HG02970 (cell line): ENCODE measurements at regions not wholly inside any gene's neighbourhood (a gene's known extent, or its start where the extent isn't known, plus 50 kb on each side); places are given as distances from the start of the nearest gene placed in this dataset.
"Not testable (repeated sequence)": the region's sequence is repeated elsewhere in the genome, so short reads cannot be mapped to it uniquely, and the experiment has no call there.

ENCODE experiments used
- ATAC-seq: cut with Tn5 transposase; IDR thresholded peaks from one replicate; pipeline ENCODE4 v1.9.1; 2021; ENCODE audit warnings: mild to moderate bottlenecking, moderate library complexity, moderate number of reproducible peaks; ENCODE audit not compliant: unreplicated experiment, low FRiP score

DNA sequence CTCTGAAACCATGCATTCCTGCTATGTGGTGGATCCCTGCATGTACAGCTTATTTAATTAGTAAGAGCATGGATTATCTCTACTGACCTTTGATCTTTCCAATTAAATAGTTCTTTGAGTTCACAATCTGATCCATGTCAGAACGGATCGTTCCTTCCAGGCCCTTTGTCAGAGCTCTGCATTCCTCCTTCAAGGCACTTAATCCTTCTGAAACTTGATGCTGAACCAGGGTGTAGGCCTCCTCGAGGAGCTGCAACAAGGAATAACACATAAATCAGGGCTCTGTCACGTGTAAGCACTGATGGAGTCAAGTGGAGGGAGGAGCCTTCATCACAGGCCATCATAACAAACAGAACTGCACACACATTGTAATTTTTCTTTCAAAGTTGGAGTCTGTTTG, 68.4 kb upstream of the EDEM3 start:
- no peak for ATAC-seq

DNA sequence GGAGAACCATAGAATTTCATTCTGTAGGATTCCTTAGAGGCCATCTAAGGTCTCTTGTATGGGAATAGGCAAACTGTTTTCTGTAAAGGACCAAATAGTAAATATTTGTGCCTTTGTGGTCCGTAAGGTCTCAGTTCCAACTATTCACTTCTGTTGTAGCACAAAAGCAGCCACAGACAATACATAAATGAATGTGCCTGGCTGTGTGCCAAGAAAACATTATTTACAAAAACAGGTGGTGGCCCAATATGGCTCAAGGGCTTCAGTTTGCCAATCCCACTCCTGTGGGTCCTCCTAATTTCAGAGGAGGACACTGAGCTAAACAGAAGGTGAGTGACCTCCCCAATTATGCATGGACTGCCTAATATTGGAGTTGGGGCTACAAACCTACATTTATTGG, 67.6 kb upstream of the EDEM3 start:
- ATAC-seq = no peak

DNA sequence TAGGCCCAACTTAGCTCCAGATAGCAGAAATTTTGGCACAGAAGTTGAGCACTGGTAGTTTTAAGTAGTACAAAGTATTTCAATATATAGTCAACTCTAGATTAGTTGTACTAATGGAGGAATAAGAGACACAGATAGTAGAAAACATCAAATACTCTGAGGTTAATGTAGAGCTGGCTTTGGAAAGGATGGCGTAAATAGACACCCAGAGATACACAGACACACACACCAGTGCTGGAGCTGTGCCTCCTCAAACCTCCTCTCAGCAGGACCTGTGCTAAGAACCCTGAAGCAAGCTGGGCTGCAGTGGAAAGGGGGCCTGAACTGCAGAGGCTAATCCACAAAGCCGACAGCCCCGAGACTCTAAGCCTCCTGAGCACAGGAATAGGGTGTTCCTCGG, 67.0 kb upstream of the EDEM3 start:
- no peak for ATAC-seq

DNA sequence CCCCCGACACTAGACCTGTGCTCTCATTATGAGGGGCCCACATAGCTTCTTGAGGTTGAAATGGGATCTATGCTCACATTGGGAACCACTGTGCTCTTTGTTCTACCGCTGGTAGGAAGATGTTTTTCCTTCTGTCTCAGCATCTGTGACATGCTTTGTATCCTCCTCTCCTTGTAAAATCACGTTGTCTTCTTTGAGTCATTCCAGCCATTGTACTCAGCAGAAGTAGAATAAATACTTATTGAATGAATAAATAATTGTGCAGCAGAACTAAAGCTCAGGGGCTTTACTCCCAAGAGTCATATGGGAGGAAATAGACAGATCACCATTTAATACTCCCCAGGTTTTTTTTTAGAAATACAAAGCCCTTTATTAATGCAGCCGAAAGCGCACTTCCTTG, 66.3 kb upstream of the EDEM3 start:
- no peak for ATAC-seq

DNA sequence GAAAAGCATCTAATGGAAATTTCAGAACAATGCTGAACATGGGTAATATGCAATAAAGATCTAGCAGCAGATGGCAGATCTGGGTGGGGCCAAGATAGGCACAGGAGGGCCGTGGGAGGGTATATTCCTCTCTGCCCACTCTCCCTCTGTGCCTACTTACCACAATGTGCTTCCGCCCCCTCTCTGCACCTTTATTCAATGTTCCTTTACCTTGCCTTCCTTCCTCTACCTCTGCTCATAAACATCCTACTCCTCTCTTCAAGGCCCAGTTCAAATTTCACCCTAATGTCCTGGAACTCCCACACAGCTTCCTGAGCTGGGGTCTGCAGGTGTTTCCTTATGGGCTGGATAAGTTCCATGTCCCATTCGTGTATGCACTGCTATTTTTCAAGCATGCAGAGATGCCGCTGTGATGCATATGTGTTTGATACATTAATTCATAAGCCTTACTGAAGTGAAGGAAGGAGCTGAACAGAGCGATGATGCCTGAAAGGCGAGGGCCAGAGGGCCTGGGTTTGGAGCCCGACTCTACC, 65.6 kb upstream of the EDEM3 start:
- no peak for ATAC-seq

DNA sequence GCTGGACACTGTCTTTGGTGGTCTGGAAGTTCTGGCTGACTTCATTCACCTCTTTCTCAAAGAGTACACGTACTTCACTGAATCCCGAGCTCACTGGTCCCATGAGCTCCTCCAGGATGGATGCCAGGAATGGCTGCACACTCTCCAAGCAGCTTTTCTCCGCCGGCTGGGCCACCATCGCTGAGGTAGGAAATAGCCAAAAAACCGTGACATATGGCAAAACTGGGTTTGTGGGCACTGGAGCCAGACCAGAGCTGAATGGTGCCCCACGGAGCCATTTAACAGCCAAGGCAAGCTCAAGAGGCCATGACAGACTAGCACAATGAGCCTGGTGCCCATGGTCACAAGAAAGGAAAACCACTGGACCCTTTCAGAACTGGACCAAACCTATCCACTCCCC, 64.0 kb upstream of the EDEM3 start:
- no peak for ATAC-seq

DNA sequence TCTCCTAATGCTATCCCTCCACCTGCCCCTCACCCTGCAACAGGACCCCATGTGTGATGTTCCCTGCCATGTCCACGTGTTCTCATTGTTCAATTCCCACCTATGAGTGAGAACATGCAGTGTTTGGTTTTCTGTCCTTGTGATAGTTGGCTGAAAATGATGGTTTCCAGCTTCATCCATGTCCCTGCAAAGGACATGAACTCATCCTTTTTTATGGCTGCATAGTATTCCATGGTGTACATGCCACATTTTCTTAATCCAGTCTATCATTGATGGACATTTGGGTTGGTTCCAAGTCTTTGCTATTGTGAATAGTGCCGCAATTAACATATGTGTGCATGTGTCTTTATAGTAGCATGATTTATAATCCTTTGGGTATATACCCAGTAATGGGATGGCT, 62.3 kb upstream of the EDEM3 start:
- ATAC-seq = not testable (repeated sequence)

DNA sequence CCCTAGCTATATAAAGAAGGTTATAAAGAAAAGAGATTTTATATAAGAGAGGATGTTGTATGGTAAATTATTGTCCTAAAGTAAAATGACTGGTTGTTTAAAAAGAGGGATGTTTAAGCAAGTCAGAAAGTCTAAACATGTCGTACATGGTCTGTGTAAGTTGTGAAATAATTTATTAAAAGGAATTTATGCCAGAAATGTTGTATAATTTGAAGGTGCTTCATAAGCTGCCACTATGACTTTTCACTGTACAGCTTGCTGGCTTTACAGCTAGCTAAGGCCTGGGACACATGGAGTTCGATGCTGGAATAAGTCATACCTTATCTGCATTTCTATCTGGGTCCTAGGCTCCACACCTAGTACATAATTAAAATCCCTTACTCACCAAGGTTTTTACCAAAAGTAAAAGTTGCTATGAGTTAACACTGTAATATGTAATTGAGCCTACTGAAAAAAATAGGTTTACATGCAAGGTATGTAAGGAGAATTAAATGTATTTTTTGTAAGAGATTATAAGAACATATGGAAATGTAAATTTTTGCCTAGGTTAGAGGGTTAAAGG, 59.0 kb upstream of the EDEM3 start:
- ATAC-seq = no peak

DNA sequence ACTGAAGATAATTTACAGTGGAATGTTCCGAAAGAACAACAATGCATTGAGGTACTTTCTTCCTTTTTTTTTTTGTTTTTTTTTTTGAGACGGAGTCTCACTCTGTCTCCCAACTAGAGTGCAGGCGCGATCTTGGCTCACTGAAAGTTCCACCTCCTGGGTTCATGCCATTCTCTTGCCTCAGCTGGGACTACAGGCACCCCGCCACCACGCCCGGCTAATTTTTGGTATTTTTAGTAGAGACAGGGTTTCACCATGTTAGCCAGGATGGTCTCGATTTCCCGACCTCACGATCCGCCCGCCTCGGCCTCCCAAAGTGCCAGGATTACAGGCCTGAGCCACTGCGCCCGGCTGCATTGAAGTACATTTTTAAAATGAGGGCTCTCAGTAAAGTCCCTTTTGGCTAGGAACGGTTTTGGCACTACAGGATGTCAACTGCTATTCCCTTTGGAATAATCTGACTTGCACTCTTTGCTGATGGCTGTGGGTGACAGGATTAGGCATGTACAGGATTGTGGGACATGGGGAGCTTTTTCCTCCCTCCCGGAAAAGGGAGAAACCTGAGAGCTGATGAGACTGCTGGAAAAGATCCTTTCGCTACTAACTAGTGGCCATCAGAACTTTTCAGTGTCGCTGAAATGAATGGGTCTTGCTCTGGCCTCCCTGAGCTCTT, 56.9 kb upstream of the EDEM3 start:
- no peak for ATAC-seq

DNA sequence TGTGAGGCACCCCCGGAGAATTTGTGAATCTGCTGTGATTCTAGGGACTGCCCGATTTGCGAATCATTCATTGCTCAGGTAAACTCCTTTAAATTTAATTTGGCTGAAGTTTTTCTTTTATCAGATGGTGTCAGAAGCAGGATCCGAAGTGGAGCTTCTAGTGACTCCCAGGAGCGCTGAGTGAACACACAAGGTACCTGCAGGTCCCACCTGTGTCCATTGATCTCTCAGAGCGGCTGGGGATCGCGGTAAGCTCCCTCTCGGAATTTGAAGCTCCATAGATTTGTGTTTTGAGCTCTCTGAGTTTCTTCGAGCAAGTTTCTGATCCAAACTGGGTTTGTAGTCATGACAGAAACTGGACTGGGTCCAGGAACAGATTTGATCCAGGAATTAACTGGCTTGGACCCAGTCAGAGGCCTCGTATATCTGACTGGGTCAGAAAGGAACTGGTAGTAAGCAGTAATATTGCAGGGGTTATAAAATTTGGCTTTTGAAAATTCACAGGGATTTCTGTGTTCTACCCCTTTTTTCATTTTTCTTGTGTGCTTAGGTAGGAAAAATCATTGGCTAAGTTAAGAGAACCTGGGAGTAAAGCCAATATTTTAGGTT, 56.2 kb upstream of the EDEM3 start:
- ATAC-seq = no peak

DNA sequence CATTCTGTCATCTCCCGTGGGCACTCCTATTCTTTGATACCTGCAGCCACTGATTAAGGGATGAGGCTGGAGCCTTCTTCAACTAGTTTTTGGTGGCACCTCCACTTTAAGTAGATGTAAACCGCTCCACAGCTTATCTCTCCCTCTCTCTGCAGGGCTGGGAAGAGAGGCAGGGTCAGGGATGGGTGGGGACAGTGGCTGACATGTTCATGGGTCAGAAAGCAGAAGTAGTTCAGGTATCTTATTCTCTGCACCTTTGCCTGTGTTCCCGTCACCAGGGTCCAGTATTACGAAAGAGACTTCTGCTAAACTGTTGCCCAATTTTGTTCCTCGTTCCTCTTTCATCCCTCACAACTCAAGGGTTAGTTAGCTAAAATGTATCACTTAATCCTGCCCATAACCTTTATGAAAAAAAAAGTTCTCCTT, 51.7 kb upstream of the EDEM3 start:
- ATAC-seq = no peak

DNA sequence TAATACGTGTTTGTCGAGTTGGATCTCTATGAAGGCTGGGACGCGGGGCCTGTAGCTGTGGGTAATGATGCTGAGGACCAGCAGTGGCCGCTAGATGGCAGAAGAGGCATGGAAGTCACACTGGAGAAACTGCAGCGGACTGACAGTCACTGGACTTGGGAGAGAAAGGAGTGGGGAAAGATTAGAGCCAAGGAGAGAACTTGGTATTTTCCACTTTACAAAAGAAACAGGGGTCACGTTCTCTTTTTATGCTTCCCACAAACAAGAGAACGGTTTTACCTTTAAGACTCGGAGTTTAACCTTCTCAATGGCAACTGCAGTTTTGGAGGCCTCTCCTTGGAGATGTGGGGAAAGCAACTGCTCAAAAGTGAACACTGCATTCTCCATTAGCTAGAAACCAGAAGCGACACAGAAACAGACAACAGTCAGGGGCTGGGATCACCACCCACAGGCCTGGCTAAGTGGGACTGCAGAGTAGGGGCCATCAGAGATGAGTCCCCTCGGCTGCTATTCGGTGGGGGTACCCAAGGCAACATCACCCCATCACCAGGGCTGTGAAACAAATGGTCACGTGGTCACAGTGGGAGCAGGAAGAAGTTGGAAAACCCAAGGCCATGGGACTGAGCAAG, 51.1 kb upstream of the EDEM3 start:
- no peak for ATAC-seq
